Upper lobe of left lung (tissue), 4 donors: ENCODE measurements at regions not wholly inside any gene's neighbourhood (a gene's known extent, or its start where the extent isn't known, plus 50 kb on each side); places are given as distances from the start of the nearest gene placed in this dataset.

Experiments
- CTCF ChIP-seq, 6 experiments: fragments of 450-650 bp in 4 of 6; fragments of 200-600 bp in 2 of 6; sonication (generic) in 2 of 6; IDR thresholded peaks; one replicate each; pipeline ENCODE4 v1.5.1; 2016 to 2019; ENCODE audit warnings: antibody characterized with exemption in 6 of 6
- POLR2A ChIP-seq, 4 donors: fragments of 450-650 bp; IDR thresholded peaks; one replicate each; pipeline ENCODE4 v1.5.1; 2016 to 2017; ENCODE audit warnings: antibody characterized with exemption in 4 of 4, mild to moderate bottlenecking in 2 of 4
- POLR2AphosphoS5 ChIP-seq, 2 donors: sonication (generic); formaldehyde crosslinking; IDR thresholded peaks; one replicate each; pipeline ENCODE4 v1.5.1; 2017; ENCODE audit warnings: antibody characterized with exemption in 2 of 2

GRCh38 chr10:131446171-131446570, 134.7 kb upstream of the TCERG1L start:
- no peak for TF ChIP-seq POLR2A (IDR thresholded peaks at IDR 0.05)
- no peak for TF ChIP-seq POLR2AphosphoS5 (IDR thresholded peaks at IDR 0.05)
- TF ChIP-seq CTCF (IDR thresholded peaks at IDR 0.05) = no peak
